CD14-positive monocyte (primary cell): ENCODE measurements at regions not wholly inside any gene's neighbourhood (a gene's known extent, or its start where the extent isn't known, plus 50 kb on each side); places are given as distances from the start of the nearest gene placed in this dataset.

ENCODE experiments used
- DNase-seq, 3 donors: peaks; one replicate each; pipeline ENCODE4 v3.0.0-alpha.2; 2011 to 2022
- H2AFZ ChIP-seq: 2 replicates; pipeline ENCODE4 v1.6.0; 2012; ENCODE audit warnings: mild to moderate bottlenecking, low read depth, low read length, inconsistent platforms; ENCODE audit not compliant: insufficient read depth, poor library complexity, severe bottlenecking
- H3K27ac ChIP-seq, 2 donors: 1 replicate in 1 of 2; 2 replicates in 1 of 2; pipeline ENCODE4 v1.5.1; 2012 to 2013; ENCODE audit warnings: low read length in 2 of 2, control low read depth in 1 of 2, inconsistent platforms in 1 of 2, low read depth in 1 of 2, mild to moderate bottlenecking in 1 of 2
- H3K27me3 ChIP-seq, 2 donors: one replicate each; pipeline versions ENCODE4 v1.6.0 to v1.6.1; 2011 to 2013; ENCODE audit warnings: low read length in 2 of 2; ENCODE audit not compliant: control insufficient read depth in 2 of 2, insufficient read depth in 2 of 2
- H3K36me3 ChIP-seq, 2 donors: replicated peaks in 1 of 2; 1 replicate in 1 of 2; 2 replicates in 1 of 2; pipeline versions ENCODE4 v1.5.1 to v1.6.1; 2012 to 2013; ENCODE audit warnings: low read length in 2 of 2, control low read depth in 1 of 2, inconsistent platforms in 1 of 2, mild to moderate bottlenecking in 1 of 2; ENCODE audit not compliant: insufficient read depth in 2 of 2, control insufficient read depth in 1 of 2
- H3K4me1 ChIP-seq, 2 donors: 1 replicate in 1 of 2; 2 replicates in 1 of 2; pipeline versions ENCODE4 v1.5.1 to v1.6.1; 2012 to 2013; ENCODE audit warnings: low read length in 2 of 2, control low read depth in 1 of 2, inconsistent platforms in 1 of 2, mild to moderate bottlenecking in 1 of 2, moderate library complexity in 1 of 2; ENCODE audit not compliant: insufficient read depth in 2 of 2, control insufficient read depth in 1 of 2
- H3K4me2 ChIP-seq: replicated peaks from 2 replicates; pipeline ENCODE3; 2012; ENCODE audit warnings: low read length, moderate library complexity, mild to moderate bottlenecking; ENCODE audit not compliant: poor library complexity, severe bottlenecking; ENCODE audit errors: extremely low read depth
- H3K4me3 ChIP-seq, 3 experiments: fragments of 200-600 bp in 1 of 3; sonication (generic) in 1 of 3; replicated peaks in 1 of 3; 1 replicate in 2 of 3; 2 replicates in 1 of 3; pipeline ENCODE4 v1.5.1; 2011 to 2013; ENCODE audit warnings: low read length in 3 of 3, mild to moderate bottlenecking in 3 of 3, control low read depth in 2 of 3, low read depth in 2 of 3, inconsistent platforms in 1 of 3, moderate library complexity in 1 of 3
- H3K79me2 ChIP-seq: 2 replicates; pipeline ENCODE4 v1.6.0; 2012; ENCODE audit warnings: mild to moderate bottlenecking, control low read depth, inconsistent platforms, low read length, moderate library complexity; ENCODE audit not compliant: insufficient read depth
- H3K9ac ChIP-seq: 2 replicates; pipeline ENCODE4 v1.6.0; 2017; ENCODE audit warnings: low read length, mild to moderate bottlenecking; ENCODE audit not compliant: insufficient read depth, poor library complexity, severe bottlenecking
- H3K9me3 ChIP-seq, 2 donors: replicated peaks in 1 of 2; 1 replicate in 1 of 2; 2 replicates in 1 of 2; pipeline versions ENCODE4 v1.5.1 to v1.6.1; 2012 to 2013; ENCODE audit warnings: low read length in 2 of 2, control low read depth in 1 of 2; ENCODE audit not compliant: control insufficient read depth in 1 of 2, insufficient read depth in 1 of 2
- H4K20me1 ChIP-seq: 2 replicates; pipeline ENCODE4 v1.6.0; 2012; ENCODE audit warnings: mild to moderate bottlenecking, low read length, control low read depth, moderate library complexity; ENCODE audit not compliant: insufficient read depth
- H3K27ac Mint-ChIP-seq, 7 donors: one replicate each; pipeline ENCODE4 v1.8.0; 2020; ENCODE audit warnings: mild to moderate bottlenecking in 7 of 7, mixed read lengths in 7 of 7, moderate library complexity in 6 of 7, inconsistent platforms in 2 of 7
- H3K27me3 Mint-ChIP-seq, 3 donors: one replicate each; pipeline ENCODE4 v1.8.0; 2021 to 2022; ENCODE audit warnings: low read depth in 3 of 3, mild to moderate bottlenecking in 3 of 3, mixed read lengths in 3 of 3, moderate library complexity in 3 of 3, inconsistent platforms in 1 of 3
- H3K36me3 Mint-ChIP-seq, 2 donors: one replicate each; pipeline ENCODE4 v1.8.0; 2020; ENCODE audit warnings: mixed read lengths in 2 of 2, inconsistent platforms in 1 of 2, mild to moderate bottlenecking in 1 of 2
- H3K4me1 Mint-ChIP-seq: one replicate; pipeline ENCODE4 v1.8.0; 2020; ENCODE audit warnings: mild to moderate bottlenecking, mixed read lengths
- H3K4me3 Mint-ChIP-seq, 2 donors: one replicate each; pipeline ENCODE4 v1.8.0; 2020; ENCODE audit warnings: mild to moderate bottlenecking in 2 of 2, mixed read lengths in 2 of 2, moderate library complexity in 1 of 2
- H3K9me3 Mint-ChIP-seq, 7 donors: one replicate each; pipeline ENCODE4 v1.8.0; 2020 to 2022; ENCODE audit warnings: mixed read lengths in 7 of 7, mild to moderate bottlenecking in 6 of 7, moderate library complexity in 6 of 7, inconsistent platforms in 2 of 7
- CTCF ChIP-seq: fragments of 200-600 bp; IDR thresholded peaks from one replicate; pipeline ENCODE4 v1.8.0; 2022; ENCODE audit warnings: antibody characterized with exemption, mild to moderate bottlenecking
- WGBS: methylation state at CpG from one replicate; pipeline ENCODE4 v1.1.5; 2013; ENCODE audit warnings: missing lambda C conversion rate; ENCODE audit not compliant: insufficient coverage; 5-methylcytosine and 5-hydroxymethylcytosine counted together
- intact Hi-C, 2 donors: fragments of 100-400 bp; cut with micrococcal nuclease; formaldehyde crosslinking; loops; one replicate each; pipeline versions ENCODE4 v1.15.0 to v1.15.1; 2023

GRCh38 chr11:44494785-44495184 lies 70.7 kb upstream of the CD82 start:
- H3K27me3 Mint-ChIP-seq, result peaks cover 3 to 11% (median 9%) of the 10 kb centered on the region in 3 donors
- TF ChIP-seq CTCF, result no peak
- H3K4me3 Mint-ChIP-seq, result no peak overlapping the region
- Histone ChIP-seq H3K79me2 (no peaks in the 10 kb centered on the region), H4K20me1 (no peaks in the 10 kb centered on the region), H3K4me2 (no peak overlapping the region), H3K4me1 (no peaks in the 10 kb centered on the region), H3K27ac (no peak overlapping the region), H3K27me3 (peaks cover 0 to 3% of the 10 kb centered on the region in 2 donors), H3K9me3 (no peaks in the 10 kb centered on the region), H2AFZ (no peak overlapping the region), H3K4me3 (no peak overlapping the region), H3K36me3 (no peaks in the 10 kb centered on the region), H3K9ac (no peak overlapping the region)
- intact Hi-C loops, result no loop called here
- H3K36me3 Mint-ChIP-seq, result no peaks in the 10 kb centered on the region
- H3K27ac Mint-ChIP-seq, result no peak overlapping the region
- no peaks in the 10 kb centered on the region for H3K9me3 Mint-ChIP-seq
- DNase-seq, result no peak
- H3K4me1 Mint-ChIP-seq, result no peaks in the 10 kb centered on the region
- 60% methylated on average over 1 of the region's 2 CpGs for WGBS

GRCh38 chr11:44496391-44496790 lies 69.1 kb upstream of the CD82 start:
- no peak overlapping the region for H3K27ac Mint-ChIP-seq

More at GRCh38 chr11:44496391-44496790, 69.1 kb upstream of the CD82 start:
- Histone ChIP-seq H3K4me3 (no peak overlapping the region), H3K79me2 (no peaks in the 10 kb centered on the region), H3K4me1 (no peaks in the 10 kb centered on the region), H3K27me3 (peaks cover 0 to 3% of the 10 kb centered on the region in 2 donors), H3K9ac (no peak overlapping the region), H3K27ac (no peak overlapping the region), H3K9me3 (no peaks in the 10 kb centered on the region), H4K20me1 (no peaks in the 10 kb centered on the region), H2AFZ (no peak overlapping the region), H3K36me3 (no peaks in the 10 kb centered on the region), H3K4me2 (no peak overlapping the region)
- WGBS, result 100% methylated on average over 1 of the region's 3 CpGs
- TF ChIP-seq CTCF, result no peak
- no peaks in the 10 kb centered on the region for H3K4me1 Mint-ChIP-seq
- no peak for DNase-seq
- H3K27me3 Mint-ChIP-seq, result peaks cover 3 to 12% (median 10%) of the 10 kb centered on the region in 3 donors
- intact Hi-C loops, result no loop called here
- no peak overlapping the region for H3K4me3 Mint-ChIP-seq
- H3K36me3 Mint-ChIP-seq, result no peaks in the 10 kb centered on the region
- H3K9me3 Mint-ChIP-seq, result peaks cover 0 to 2% (median 0%) of the 10 kb centered on the region in 7 donors
